HG03060 (cell line): ENCODE measurements at regions not wholly inside any gene's neighbourhood (a gene's known extent, or its start where the extent isn't known, plus 50 kb on each side); places are given as distances from the start of the nearest gene placed in this dataset.
"Not testable (repeated sequence)": the region's sequence is repeated elsewhere in the genome, so short reads cannot be mapped to it uniquely, and the experiment has no call there.

Experiments used
- ATAC-seq: cut with Tn5 transposase; IDR thresholded peaks from one replicate; pipeline ENCODE4 v1.9.1; 2021; ENCODE audit warnings: low read depth, moderate number of reproducible peaks; ENCODE audit not compliant: unreplicated experiment

DNA sequence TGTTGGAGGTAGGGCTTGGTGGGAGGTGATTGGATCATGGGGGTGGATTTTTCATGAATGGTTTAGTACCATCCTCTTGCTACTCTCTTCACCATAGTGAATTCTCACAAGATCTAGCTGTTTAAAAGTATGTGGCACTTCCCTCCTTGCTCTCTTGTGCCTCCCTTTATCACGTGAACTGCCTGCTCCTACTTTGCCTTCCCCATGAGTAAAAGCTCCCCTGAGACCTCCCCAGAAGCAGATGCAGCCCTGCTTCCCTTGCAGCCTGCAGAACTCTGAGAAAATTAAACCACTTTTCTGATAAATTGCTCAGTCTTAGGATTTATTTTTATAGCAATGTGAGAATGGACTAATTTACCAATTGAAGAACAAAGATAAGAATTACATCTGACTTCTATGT is 223.1 kb downstream of the RNF144A start:
- no peak for ATAC-seq

- no peak for ATAC-seq
These were observed 228.5 kb downstream of the RNF144A start for GRCh38 chr2:7145707-7146106.

- no peak for ATAC-seq
These were observed 228.9 kb downstream of the RNF144A start for GRCh38 chr2:7146151-7146550.

- ATAC-seq: no peak
These were observed 237.4 kb downstream of the RNF144A start for GRCh38 chr2:7154656-7155055.

DNA sequence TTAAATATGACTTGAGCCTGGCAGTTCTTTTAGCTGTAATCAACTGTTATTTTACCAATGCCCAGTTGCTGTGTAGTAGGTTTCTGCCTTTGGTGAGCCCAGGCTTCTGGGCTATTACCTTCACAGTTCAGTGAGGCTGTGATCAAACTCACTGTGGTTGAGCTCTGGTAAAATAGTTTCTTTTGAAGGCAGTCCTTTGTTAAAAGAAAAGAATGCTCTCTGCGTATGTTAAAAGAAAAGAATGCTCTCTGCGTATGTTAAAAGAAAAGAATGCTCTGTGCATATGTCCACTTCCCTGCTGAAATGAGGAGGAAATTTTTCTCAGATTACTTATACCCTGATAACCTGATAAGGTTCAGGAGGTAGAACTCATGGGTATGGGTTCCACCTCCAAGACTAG is 244.3 kb downstream of the RNF144A start:
- ATAC-seq: no peak

DNA sequence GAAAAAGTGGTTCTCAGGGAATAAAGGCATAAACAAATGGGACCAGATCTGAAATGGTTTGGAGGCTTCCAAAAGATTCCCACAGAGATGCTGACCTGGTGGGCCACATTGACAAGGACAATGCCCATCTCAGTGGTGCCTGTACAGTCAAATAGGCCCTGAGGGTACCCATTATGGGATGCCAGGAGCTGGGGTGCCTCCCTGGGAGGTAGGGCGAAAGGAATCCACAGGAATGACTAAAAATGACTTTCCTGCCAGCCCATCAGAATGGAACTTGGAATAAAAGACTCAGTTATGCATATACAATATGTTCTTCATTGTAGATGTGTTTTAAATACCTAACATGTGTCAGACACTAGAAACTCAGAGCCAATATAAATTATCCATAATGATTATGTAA is 248.5 kb downstream of the RNF144A start:
- ATAC-seq: no peak

DNA sequence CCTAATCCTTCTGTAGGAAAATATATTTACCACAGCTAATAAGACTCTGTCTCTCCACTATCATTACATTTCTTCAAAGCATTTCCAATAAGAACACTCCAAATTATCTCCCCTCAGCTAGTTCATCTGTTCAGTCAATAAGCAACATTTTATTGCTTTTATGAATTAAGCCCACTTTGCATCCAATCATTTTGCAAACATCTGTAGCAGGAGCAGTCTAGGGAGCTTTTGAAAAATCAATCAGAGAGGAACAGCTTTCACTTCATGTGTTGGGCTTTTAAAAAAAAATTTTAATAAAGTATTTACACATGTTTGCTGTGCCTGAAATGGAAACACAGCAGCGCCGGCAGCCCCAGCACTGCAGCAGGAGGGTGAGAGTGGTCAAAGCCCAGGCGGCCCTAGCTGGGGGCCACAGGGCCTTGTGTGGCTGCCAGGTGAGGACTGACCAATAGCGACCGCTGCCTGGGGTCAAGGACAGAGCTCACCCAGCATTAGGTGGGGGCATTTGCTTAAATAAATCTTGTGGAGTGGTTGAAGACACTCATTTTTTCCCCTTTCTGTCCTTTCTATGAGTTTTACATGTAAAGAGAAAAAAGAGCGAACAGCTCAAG is 250.7 kb downstream of the RNF144A start:
- no peak for ATAC-seq

DNA sequence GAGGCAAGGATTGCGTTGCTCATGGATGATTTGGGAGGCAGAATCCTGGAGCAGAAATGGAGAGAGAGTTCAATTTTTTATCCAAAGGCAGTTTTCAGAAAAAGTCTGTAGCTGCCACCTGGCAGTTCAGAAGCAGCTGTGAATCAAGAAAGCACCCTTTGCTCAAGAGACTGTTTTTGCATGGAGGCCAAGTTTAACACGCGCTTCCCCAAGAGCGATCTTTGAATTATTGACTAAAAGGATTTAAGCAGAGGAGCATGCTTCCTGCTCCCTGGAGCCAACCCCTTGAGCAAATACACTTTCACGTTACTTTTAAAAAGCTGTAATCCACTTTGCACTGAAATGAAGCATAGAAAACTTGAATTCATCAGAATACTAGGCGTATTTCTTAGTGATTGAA is 252.4 kb downstream of the RNF144A start:
- ATAC-seq: no peak

DNA sequence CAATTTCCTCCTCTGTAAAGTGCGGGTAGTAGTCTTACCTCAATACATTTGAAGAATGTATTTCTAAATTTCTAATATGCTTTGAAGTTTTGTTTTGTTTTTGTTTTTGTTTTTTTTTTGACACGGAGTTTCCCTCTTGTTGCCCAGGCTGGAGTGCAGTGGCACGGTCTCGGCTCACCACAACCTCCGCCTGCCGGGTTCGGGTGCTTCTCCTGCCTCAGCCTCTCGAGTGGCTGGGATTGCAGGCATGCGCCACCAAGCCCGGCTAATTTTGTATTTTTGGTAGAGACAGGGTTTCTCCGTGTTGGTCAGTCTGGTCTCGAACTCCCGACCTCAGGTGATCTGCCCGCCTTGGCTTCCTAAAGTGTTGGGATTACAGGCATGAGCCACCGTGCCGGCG is 261.8 kb downstream of the RNF144A start:
- ATAC-seq: not testable (repeated sequence)

DNA sequence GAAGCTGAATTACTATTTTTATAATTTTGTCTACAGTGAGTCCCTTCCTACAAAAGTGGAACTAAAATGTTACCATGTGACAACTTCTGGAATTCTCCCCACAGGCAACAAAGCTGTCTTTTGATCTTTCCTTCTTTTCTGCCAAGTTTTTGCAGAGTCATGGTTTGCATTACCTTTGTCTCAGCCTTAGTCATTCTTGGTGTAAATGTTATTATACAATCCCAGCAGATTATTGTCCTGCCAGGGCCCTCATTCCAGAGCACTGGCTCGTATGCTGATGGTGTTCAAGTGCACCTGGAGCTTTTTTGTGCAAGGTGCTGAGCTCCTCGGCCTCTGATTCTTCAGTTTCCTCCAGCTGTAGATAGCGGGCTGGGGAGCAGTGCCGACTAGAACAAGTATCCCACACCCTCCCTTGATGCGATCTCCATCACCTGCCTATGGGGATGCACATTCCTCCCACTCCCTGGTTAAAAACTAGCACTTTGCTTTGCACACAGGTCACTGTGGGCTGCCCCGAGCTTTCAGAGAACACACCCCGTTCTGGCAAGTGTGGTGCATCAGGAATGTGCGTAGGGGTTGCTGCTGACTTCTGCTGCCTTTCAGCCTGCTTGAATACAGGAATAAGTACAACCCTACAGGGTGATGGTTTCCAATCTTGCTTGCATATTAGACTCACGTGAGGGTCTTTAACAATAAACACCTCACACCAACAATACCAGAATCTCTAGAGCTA is 263.6 kb downstream of the RNF144A start:
- ATAC-seq: no peak

- ATAC-seq: no peak
These were observed 265.3 kb downstream of the RNF144A start for GRCh38 chr2:7182525-7182924.

DNA sequence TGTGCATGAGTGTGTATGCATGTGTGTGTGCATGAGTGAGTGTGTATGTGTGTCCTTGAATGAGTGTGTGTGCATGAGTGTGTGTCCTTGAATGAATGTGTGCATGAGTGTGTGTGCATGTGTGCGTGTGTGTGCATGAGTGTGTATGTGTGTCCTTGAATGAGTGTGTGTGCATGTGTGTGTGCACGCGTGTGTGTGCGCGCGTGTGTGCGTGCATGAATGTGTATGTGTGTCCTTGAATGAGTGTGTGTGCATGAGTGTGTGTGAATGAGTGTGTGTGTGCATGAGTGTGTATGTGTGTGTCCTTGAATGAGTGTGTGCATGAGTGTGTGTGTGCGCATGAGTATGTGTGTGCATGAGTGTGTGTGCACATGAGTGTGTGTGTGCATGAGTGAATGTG is 271.9 kb downstream of the RNF144A start:
- ATAC-seq: no peak

GRCh38 chr2:7190587-7191324 is 273.5 kb downstream of the RNF144A start:
- ATAC-seq: no peak

DNA sequence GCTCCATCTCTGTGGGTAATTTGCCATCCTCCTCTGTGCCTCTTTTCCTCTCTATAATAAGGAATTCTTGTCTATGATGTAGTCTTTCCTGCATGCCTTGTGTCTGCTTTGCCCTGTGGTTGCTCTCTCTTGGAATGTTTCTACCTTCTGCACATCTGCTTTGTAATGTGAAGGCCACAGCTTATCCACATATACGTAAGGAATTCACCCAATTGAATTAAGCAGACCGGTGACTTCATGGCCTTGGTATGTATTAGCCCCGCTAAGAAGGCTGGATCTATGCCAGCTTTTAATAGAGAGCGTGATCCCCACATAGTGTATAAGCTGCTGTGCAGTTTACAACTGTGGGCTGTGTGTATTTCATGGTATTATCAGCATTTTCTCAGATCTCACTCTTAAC is 274.7 kb downstream of the RNF144A start:
- no peak for ATAC-seq

DNA sequence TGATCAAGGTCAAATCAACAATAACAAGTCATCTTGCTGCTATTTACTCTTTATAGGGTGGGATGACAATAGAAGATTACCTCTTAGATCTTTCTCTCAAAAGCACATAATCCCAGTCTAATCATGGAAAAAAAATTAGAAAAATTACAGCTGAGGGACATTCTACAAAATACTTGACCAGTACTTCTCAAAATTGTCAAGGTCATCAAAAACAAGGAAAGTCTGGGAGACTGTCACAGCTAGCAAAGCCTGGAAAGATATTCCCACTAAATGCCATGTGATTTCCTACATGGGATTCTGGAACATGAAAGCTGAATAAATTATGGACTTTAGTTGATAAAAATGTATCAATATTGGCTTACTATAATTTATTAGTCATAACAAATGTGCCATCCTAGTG is 276.2 kb downstream of the RNF144A start:
- ATAC-seq: no peak

GRCh38 chr2:7194950-7195349 is 277.7 kb downstream of the RNF144A start:
- ATAC-seq: no peak

- ATAC-seq: no peak
These were observed 279.7 kb downstream of the RNF144A start for GRCh38 chr2:7196883-7197282.

DNA sequence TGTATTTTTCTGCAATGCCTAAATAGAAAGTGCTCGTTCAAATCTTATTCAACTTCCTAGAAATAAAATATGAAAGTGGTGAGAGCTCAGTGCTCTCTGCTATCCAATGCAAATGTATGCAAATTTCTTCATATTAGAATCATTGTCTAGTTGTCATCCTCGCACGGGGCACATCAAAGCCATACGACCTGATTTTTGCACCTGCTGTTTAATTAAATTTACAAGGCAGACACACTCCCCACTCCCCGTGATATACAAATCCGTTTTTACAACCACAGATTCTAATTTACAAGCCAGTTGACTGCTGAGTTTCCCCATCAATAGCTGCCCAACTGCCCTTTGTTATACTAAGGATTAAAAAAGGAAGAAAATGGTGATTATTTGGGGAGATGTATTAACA is 284.6 kb downstream of the RNF144A start:
- no peak for ATAC-seq

- no peak for ATAC-seq
These were observed 285.9 kb downstream of the RNF144A start for GRCh38 chr2:7203056-7203467.

- no peak for ATAC-seq
These were observed 288.1 kb downstream of the RNF144A start for GRCh38 chr2:7205151-7205830.

- no peak for ATAC-seq
These were observed 289.0 kb downstream of the RNF144A start for GRCh38 chr2:7206111-7206810.
